Lung (tissue), 11 donors: ENCODE measurements at regions not wholly inside any gene's neighbourhood (a gene's known extent, or its start where the extent isn't known, plus 50 kb on each side); places are given as distances from the start of the nearest gene placed in this dataset.

Experiments used
- ATAC-seq: fragments of 200-7000 bp; cut with Tn5 transposase; one replicate; pipeline ENCODE4 v1.9.1; 2020; ENCODE audit warnings: moderate number of reproducible peaks; ENCODE audit not compliant: insufficient read depth, low FRiP score
- DNase-seq, 3 donors: peaks; one replicate each; pipeline ENCODE4 v3.0.0-alpha.2; 2013 to 2017
- H3K27ac ChIP-seq, 2 donors: one replicate each; pipeline ENCODE4 v1.5.1; 2013; ENCODE audit warnings: mild to moderate bottlenecking in 2 of 2, moderate library complexity in 2 of 2, control low read depth in 1 of 2, inconsistent platforms in 1 of 2, low read depth in 1 of 2, low read length in 1 of 2
- H3K27me3 ChIP-seq, 3 donors: one replicate each; pipeline ENCODE4 v1.5.1; 2013; ENCODE audit warnings: low read length in 2 of 3; ENCODE audit not compliant: control insufficient read depth in 3 of 3, insufficient read depth in 3 of 3
- H3K36me3 ChIP-seq, 4 donors: one replicate each; pipeline ENCODE4 v1.5.1; 2013; ENCODE audit warnings: low read length in 4 of 4, mild to moderate bottlenecking in 1 of 4, moderate library complexity in 1 of 4; ENCODE audit not compliant: control insufficient read depth in 4 of 4, insufficient read depth in 4 of 4
- H3K4me1 ChIP-seq, 5 donors: one replicate each; pipeline ENCODE4 v1.5.1; 2013; ENCODE audit warnings: low read length in 5 of 5, mild to moderate bottlenecking in 2 of 5, moderate library complexity in 1 of 5; ENCODE audit not compliant: control insufficient read depth in 5 of 5, insufficient read depth in 5 of 5
- H3K4me3 ChIP-seq: one replicate; pipeline ENCODE4 v1.5.1; 2013; ENCODE audit warnings: mild to moderate bottlenecking, control low read depth, moderate library complexity
- H3K9ac ChIP-seq, 2 donors: one replicate each; pipeline ENCODE4 v1.5.1; 2013; ENCODE audit warnings: low read length in 2 of 2, control low read depth in 1 of 2; ENCODE audit not compliant: insufficient read depth in 1 of 2
- H3K9me3 ChIP-seq, 4 donors: one replicate each; pipeline ENCODE4 v1.5.1; 2013; ENCODE audit warnings: low read length in 3 of 4, mild to moderate bottlenecking in 1 of 4, moderate library complexity in 1 of 4; ENCODE audit not compliant: control insufficient read depth in 4 of 4, insufficient read depth in 3 of 4
- CTCF ChIP-seq: IDR thresholded peaks from 2 replicates; pipeline ENCODE4 v1.5.1; 2012; ENCODE audit warnings: mild to moderate bottlenecking; ENCODE audit errors: control extremely low read depth, extremely low read depth
- WGBS, 2 donors: extraction: QIAGEN DNeasy Blood & Tissue Kit; methylation state at CpG; one replicate each; pipeline ENCODE4 v1.1.7; 2013; 5-methylcytosine and 5-hydroxymethylcytosine counted together
- donor health status: control.
- donor health status: control.
- donor health status: Bipolar disorder and iron deficiency.
- donor health status: healthy.
- donor health status: DM: yes; HTN: yes; CAD: no.

DNA sequence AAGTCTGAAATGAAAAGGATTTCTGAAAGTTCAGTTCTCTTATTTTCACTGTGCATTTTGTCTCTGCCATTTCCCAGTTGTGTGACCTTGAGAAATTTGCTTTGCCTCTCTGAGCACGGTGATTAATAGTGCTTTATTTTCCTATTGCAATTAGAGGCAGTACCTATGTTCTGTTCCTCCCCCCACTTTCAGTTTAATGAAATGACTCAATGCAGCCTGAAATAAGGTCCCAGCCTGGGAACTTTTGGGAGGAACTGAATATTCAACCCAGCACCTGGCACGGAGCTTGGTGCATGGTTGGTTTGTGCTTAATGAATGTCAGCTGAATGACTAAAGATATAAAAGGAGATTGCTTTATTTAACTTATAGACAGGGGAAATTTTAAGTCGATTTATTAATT is 352.6 kb downstream of the PDCD6IP start:
- Histone ChIP-seq H3K27ac (no peak overlapping the region), H3K27me3 (no peaks in the 10 kb centered on the region), H3K4me1 (no peaks in the 10 kb centered on the region), H3K9me3 (no peaks in the 10 kb centered on the region), H3K36me3 (no peaks in the 10 kb centered on the region), H3K9ac (no peak overlapping the region), H3K4me3 (no peak overlapping the region)
- ATAC-seq (no peak), DNase-seq (no peak)
- no peak for TF ChIP-seq CTCF
- 81 to 92% methylated on average over 3 of the region's 3 CpGs for WGBS, 2 donors

- WGBS, 2 donors, result 88 to 97% methylated on average over 5 of the region's 5 CpGs
- TF ChIP-seq CTCF, result no peak
These were observed 354.2 kb downstream of the PDCD6IP start for GRCh38 chr3:34152656-34153055.

GRCh38 chr3:34155108-34155507 is 356.7 kb downstream of the PDCD6IP start:
- 0% methylated on average over 1 of the region's 1 CpG for WGBS, 2 donors
- Histone ChIP-seq H3K4me1 (no peaks in the 10 kb centered on the region), H3K9ac (no peak overlapping the region), H3K9me3 (no peaks in the 10 kb centered on the region), H3K4me3 (no peak overlapping the region), H3K27ac (no peak overlapping the region), H3K27me3 (no peaks in the 10 kb centered on the region), H3K36me3 (no peaks in the 10 kb centered on the region)
- no peak for ATAC-seq
- no peak for TF ChIP-seq CTCF
- DNase-seq, result no peak

More at GRCh38 chr3:34152656-34153055, 354.2 kb downstream of the PDCD6IP start:
- Histone ChIP-seq H3K27ac (no peak overlapping the region), H3K36me3 (no peaks in the 10 kb centered on the region), H3K9ac (no peak overlapping the region), H3K27me3 (no peaks in the 10 kb centered on the region), H3K4me3 (no peak overlapping the region), H3K9me3 (no peaks in the 10 kb centered on the region), H3K4me1 (no peaks in the 10 kb centered on the region)
- no peak for DNase-seq
- no peak for ATAC-seq

DNA sequence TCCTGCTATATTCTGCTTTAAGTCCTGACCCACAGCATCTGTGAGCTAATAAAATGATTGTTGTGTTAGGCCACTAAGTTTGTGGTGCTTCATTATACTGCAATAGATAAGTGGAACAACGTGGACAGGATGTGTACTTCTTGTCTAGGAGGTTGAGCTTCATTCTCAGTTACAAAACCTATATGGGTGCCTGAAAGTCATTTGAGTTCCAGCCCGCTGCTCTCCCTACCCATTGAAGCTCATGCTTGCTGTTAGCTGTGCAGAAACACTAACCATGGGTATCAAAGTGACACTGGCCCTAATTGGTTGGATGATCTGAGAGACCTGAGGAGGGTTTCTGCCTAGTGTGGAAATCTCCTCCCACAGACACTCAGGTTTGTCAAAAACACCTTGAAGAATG is 357.2 kb downstream of the PDCD6IP start:
- H3K4me3 ChIP-seq, result no peak overlapping the region
- H3K4me1 ChIP-seq, result no peaks in the 10 kb centered on the region
- H3K27ac ChIP-seq, result no peak overlapping the region
- DNase-seq (no peak), ATAC-seq (no peak)
- no peak overlapping the region for H3K9ac ChIP-seq
- 71 to 80% methylated on average over 2 of the region's 2 CpGs for WGBS, 2 donors
- H3K36me3 ChIP-seq, result no peaks in the 10 kb centered on the region
- H3K27me3 ChIP-seq, result no peaks in the 10 kb centered on the region
- no peaks in the 10 kb centered on the region for H3K9me3 ChIP-seq
- TF ChIP-seq CTCF, result no peak
